HG03432 (cell line): ENCODE measurements at regions not wholly inside any gene's neighbourhood (a gene's known extent, or its start where the extent isn't known, plus 50 kb on each side); places are given as distances from the start of the nearest gene placed in this dataset.
A peak's percentile ranks its signal among the peaks of the same experiment; 100 is the strongest.
"Not testable (repeated sequence)": the region's sequence is repeated elsewhere in the genome, so short reads cannot be mapped to it uniquely, and the experiment has no call there.

Experiments
- ATAC-seq: cut with Tn5 transposase; IDR thresholded peaks from one replicate; pipeline ENCODE4 v1.9.1; 2021; ENCODE audit warnings: mild to moderate bottlenecking, moderate library complexity; ENCODE audit not compliant: unreplicated experiment

GRCh38 chr7:35968140-35968940, 167.5 kb downstream of the SEPTIN7 start:
- no peak for ATAC-seq

- ATAC-seq, result no peak
Measured at GRCh38 chr7:35969066-35969465, 168.2 kb downstream of the SEPTIN7 start.

- ATAC-seq, result no peak
Measured at GRCh38 chr7:35970458-35970857, 169.6 kb downstream of the SEPTIN7 start.

GRCh38 chr7:35971133-35971891, 170.5 kb downstream of the SEPTIN7 start:
- ATAC-seq, result no peak

GRCh38 chr7:35975851-35976454, 175.1 kb downstream of the SEPTIN7 start:
- ATAC-seq, result peak; percentile 80

GRCh38 chr7:35978816-35979640, 174.0 kb upstream of the EEPD1 start:
- ATAC-seq, result not testable (repeated sequence)

- no peak for ATAC-seq
Measured at GRCh38 chr7:35982600-35982999, 170.5 kb upstream of the EEPD1 start.

GRCh38 chr7:35983626-35984025, 169.4 kb upstream of the EEPD1 start:
- no peak for ATAC-seq

- ATAC-seq, result peak; percentile 90
Measured at GRCh38 chr7:35985126-35985754, 167.8 kb upstream of the EEPD1 start.

- ATAC-seq, result no peak
Measured at GRCh38 chr7:35987016-35987415, 166.0 kb upstream of the EEPD1 start.

- no peak for ATAC-seq
Measured at GRCh38 chr7:35988105-35988504, 164.9 kb upstream of the EEPD1 start.

- no peak for ATAC-seq
Measured at GRCh38 chr7:35988818-35989217, 164.2 kb upstream of the EEPD1 start.

GRCh38 chr7:35991511-35992232, 161.4 kb upstream of the EEPD1 start:
- ATAC-seq, result no peak

GRCh38 chr7:35992436-35992835, 160.6 kb upstream of the EEPD1 start:
- ATAC-seq, result no peak

GRCh38 chr7:35993113-35993512, 159.9 kb upstream of the EEPD1 start:
- no peak for ATAC-seq

- no peak for ATAC-seq
Measured at GRCh38 chr7:35993676-35994606, 159.1 kb upstream of the EEPD1 start.

GRCh38 chr7:35995334-35995733, 157.7 kb upstream of the EEPD1 start:
- no peak for ATAC-seq

- ATAC-seq, result no peak
Measured at GRCh38 chr7:35998481-35998880, 154.6 kb upstream of the EEPD1 start.

GRCh38 chr7:36001546-36001945, 151.5 kb upstream of the EEPD1 start:
- no peak for ATAC-seq
